SK-N-SH treated with all-trans-retinoic acid at 6 μM for 48 hours (cell line): ENCODE measurements at regions not wholly inside any gene's neighbourhood (a gene's known extent, or its start where the extent isn't known, plus 50 kb on each side); places are given as distances from the start of the nearest gene placed in this dataset.
"Not testable (repeated sequence)": the region's sequence is repeated elsewhere in the genome, so short reads cannot be mapped to it uniquely, and the experiment has no call there.

Source experiments
- ATAC-seq: fragments of 200-7000 bp; cut with Tn5 transposase; 3 replicates; pipeline ENCODE4 v1.9.1; 2020; ENCODE audit warnings: mild to moderate bottlenecking, moderate library complexity
- ARNTL ChIP-seq: fragments of 450-650 bp; formaldehyde crosslinking; IDR thresholded peaks from 2 replicates; pipeline ENCODE4 v1.5.0; 2020; ENCODE audit warnings: low read depth, mild to moderate bottlenecking, moderate library complexity, borderline replicate concordance
- BACH2 ChIP-seq: fragments of 250-450 bp; sonication (Bioruptor Pico); IDR thresholded peaks from 2 replicates; pipeline ENCODE4 v1.9.0; 2021; ENCODE audit warnings: mild to moderate bottlenecking, borderline replicate concordance
- ESRRG ChIP-seq: fragments of 250-450 bp; sonication (Bioruptor Pico); IDR thresholded peaks from 2 replicates; pipeline ENCODE4 v1.6.1; 2021; ENCODE audit warnings: mild to moderate bottlenecking
- GLIS3 ChIP-seq: fragments of 250-450 bp; sonication (Bioruptor Pico); IDR thresholded peaks from 2 replicates; pipeline ENCODE4 v1.5.0; 2020; ENCODE audit warnings: mild to moderate bottlenecking, moderate library complexity
- ISL1 ChIP-seq: fragments of 250-450 bp; sonication (Bioruptor Pico); IDR thresholded peaks from 2 replicates; pipeline ENCODE4 v2.1.2; 2022; ENCODE audit warnings: mild to moderate bottlenecking, moderate library complexity
- OSR1 ChIP-seq: fragments of 250-450 bp; sonication (Bioruptor Pico); IDR thresholded peaks from 2 replicates; pipeline ENCODE4 v1.8.0; 2022; ENCODE audit warnings: moderate library complexity, mild to moderate bottlenecking, inconsistent platforms
- RARB ChIP-seq: fragments of 250-450 bp; sonication (Bioruptor Pico); IDR thresholded peaks from 2 replicates; pipeline ENCODE4 v1.8.0; 2021; ENCODE audit warnings: mild to moderate bottlenecking, moderate library complexity
- SNAI2 ChIP-seq: fragments of 250-450 bp; sonication (Bioruptor Pico); IDR thresholded peaks from 2 replicates; pipeline ENCODE4 v1.5.0; 2020; ENCODE audit warnings: mild to moderate bottlenecking, moderate library complexity
- TCF4 ChIP-seq: fragments of 250-450 bp; sonication (Bioruptor Pico); IDR thresholded peaks from 2 replicates; pipeline ENCODE4 v1.8.0; 2021; ENCODE audit warnings: mild to moderate bottlenecking, moderate library complexity, borderline replicate concordance
- TOX ChIP-seq: fragments of 250-450 bp; sonication (Bioruptor Pico); IDR thresholded peaks from 2 replicates; pipeline ENCODE4 v1.8.0; 2021; ENCODE audit warnings: mild to moderate bottlenecking, moderate library complexity, borderline replicate concordance
- ZC3H10 ChIP-seq: fragments of 250-450 bp; sonication (Bioruptor Pico); IDR thresholded peaks from 2 replicates; pipeline ENCODE4 v1.5.1; 2021; ENCODE audit warnings: mild to moderate bottlenecking, moderate library complexity
- ZFP3 ChIP-seq: fragments of 250-450 bp; sonication (Bioruptor Pico); IDR thresholded peaks from 2 replicates; pipeline ENCODE4 v1.5.0; 2020; ENCODE audit warnings: mild to moderate bottlenecking, moderate library complexity
- ZFP30 ChIP-seq: fragments of 450-650 bp; formaldehyde crosslinking; IDR thresholded peaks from 2 replicates; pipeline ENCODE4 v1.5.0; 2022; ENCODE audit warnings: mild to moderate bottlenecking, moderate library complexity
- ZNF565 ChIP-seq: fragments of 450-650 bp; formaldehyde crosslinking; conservative IDR thresholded peaks from 2 replicates; pipeline ENCODE4 v1.5.0; 2020; ENCODE audit warnings: low read depth, mild to moderate bottlenecking, moderate library complexity
- ZNF70 ChIP-seq: fragments of 450-650 bp; formaldehyde crosslinking; IDR thresholded peaks from 2 replicates; pipeline ENCODE4 v1.5.0; 2020; ENCODE audit warnings: mild to moderate bottlenecking, moderate library complexity
- ZNF8 ChIP-seq: fragments of 450-650 bp; formaldehyde crosslinking; IDR thresholded peaks from 2 replicates; pipeline ENCODE4 v1.5.0; 2020; ENCODE audit warnings: mild to moderate bottlenecking, moderate library complexity
- TF ChIP-seq, protein P1 (sequence below): fragments of 250-450 bp; sonication (Bioruptor Pico); IDR thresholded peaks from 2 replicates; pipeline ENCODE4 v1.5.0; 2020; ENCODE audit warnings: mild to moderate bottlenecking, moderate library complexity
- TF ChIP-seq, protein P2 (sequence below): fragments of 250-450 bp; sonication (Bioruptor Pico); IDR thresholded peaks from 2 replicates; pipeline ENCODE4 v1.5.1; 2021; ENCODE audit warnings: mild to moderate bottlenecking, moderate library complexity
- TF ChIP-seq, protein P3 (sequence below): fragments of 250-450 bp; sonication (Bioruptor Pico); IDR thresholded peaks from 2 replicates; pipeline ENCODE4 v1.8.0; 2020; ENCODE audit warnings: mild to moderate bottlenecking, moderate library complexity, borderline replicate concordance
- TF ChIP-seq, protein P4 (sequence below): fragments of 250-450 bp; sonication (Bioruptor Pico); IDR thresholded peaks from 2 replicates; pipeline ENCODE4 v1.8.0; 2021; ENCODE audit warnings: low read depth, mild to moderate bottlenecking, moderate library complexity, borderline replicate concordance
- TF ChIP-seq, protein P5 (sequence below): fragments of 250-450 bp; sonication (Bioruptor Pico); IDR thresholded peaks from 2 replicates; pipeline ENCODE4 v1.5.1; 2020; ENCODE audit warnings: low read depth, mild to moderate bottlenecking, moderate library complexity

DNA sequence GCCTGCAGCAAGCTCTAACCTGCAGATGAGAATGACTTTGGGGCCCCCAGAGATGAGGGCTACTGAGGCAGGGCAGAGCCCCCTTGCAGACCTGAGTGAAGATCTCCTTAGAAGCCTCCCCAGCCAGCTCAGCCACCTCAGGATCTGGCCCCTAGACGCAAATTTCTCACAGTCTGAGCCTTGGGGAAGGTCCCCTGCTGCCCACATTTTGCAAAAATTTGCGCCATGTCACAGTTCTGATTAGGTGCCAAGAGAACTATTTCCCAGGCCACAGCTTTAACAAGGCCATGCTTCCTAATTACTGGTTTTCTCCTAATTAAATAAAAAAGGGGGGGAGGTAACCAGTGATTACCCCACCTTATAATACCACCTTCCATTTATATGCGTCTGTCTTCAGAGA is 81.0 kb upstream of the HES1 start:
- ATAC-seq: no peak
- TF ChIP-seq TOX (no peak), ZNF565 (CRISPR knock-in tag) (no peak), ZFP30 (CRISPR knock-in tag) (no peak), TCF4 (CRISPR knock-in tag) (no peak), ISL1 (CRISPR knock-in tag) (no peak), ZNF8 (CRISPR knock-in tag) (no peak), GLIS3 (CRISPR knock-in tag) (no peak), ESRRG (CRISPR knock-in tag) (no peak)

DNA sequence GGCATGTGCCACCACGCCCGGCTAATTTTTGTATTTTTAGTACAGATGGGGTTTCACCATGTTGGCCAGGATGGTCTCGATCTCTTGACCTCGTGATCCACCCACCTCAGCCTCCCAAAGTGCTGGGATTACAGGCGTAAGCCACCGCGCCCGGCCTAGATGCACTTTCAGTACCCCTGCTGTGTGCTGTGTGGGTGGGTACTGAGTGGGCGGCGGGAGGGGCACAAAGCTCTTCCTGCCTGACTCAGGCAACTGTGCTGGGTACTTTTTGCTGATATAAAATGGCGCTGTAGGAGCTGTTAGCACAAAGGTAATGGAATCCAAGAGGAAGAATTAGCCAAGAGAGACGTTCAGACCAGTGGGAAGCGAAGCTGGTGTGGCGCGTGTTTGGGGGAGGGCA is 79.6 kb upstream of the HES1 start:
- ATAC-seq: not testable (repeated sequence)

DNA sequence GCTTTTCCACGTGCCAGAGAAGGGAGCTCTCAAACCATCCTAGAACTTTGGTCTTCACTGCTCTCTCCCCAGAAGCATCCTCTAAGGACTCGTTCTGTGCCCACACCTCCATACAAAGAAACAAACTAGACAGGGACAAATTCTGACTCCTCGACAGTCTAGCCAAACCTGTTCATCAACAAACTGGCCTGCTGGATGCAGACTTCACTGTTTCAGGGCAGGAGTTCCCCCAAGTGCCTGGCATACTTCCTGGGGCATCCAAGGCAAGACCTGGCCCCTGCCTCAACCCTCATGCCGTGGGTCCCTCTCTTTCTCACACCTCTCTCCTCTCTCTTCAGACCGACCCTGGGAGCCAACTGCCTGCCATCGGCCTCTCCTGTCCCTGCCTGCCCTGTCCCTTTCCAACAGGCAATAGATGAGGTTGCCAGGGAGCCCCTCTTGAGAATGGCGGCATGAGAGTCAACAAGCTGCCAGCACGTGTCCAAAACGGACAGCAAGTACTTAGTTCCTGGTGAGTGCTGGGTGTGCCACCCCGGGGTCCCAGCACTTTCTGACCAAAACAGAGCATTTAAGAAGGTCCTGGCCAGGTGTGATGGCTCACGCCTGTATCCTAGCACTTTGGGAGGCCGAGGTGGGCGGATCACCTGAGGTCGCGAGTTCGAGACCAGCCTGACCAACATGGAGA is 79.1 kb upstream of the HES1 start:
- no peak for ATAC-seq
- no peak for TF ChIP-seq ISL1 (CRISPR knock-in tag)
- no peak for TF ChIP-seq ZFP30 (CRISPR knock-in tag)
- TF ChIP-seq ZNF8 (CRISPR knock-in tag): no peak
- TF ChIP-seq, protein P1, sequence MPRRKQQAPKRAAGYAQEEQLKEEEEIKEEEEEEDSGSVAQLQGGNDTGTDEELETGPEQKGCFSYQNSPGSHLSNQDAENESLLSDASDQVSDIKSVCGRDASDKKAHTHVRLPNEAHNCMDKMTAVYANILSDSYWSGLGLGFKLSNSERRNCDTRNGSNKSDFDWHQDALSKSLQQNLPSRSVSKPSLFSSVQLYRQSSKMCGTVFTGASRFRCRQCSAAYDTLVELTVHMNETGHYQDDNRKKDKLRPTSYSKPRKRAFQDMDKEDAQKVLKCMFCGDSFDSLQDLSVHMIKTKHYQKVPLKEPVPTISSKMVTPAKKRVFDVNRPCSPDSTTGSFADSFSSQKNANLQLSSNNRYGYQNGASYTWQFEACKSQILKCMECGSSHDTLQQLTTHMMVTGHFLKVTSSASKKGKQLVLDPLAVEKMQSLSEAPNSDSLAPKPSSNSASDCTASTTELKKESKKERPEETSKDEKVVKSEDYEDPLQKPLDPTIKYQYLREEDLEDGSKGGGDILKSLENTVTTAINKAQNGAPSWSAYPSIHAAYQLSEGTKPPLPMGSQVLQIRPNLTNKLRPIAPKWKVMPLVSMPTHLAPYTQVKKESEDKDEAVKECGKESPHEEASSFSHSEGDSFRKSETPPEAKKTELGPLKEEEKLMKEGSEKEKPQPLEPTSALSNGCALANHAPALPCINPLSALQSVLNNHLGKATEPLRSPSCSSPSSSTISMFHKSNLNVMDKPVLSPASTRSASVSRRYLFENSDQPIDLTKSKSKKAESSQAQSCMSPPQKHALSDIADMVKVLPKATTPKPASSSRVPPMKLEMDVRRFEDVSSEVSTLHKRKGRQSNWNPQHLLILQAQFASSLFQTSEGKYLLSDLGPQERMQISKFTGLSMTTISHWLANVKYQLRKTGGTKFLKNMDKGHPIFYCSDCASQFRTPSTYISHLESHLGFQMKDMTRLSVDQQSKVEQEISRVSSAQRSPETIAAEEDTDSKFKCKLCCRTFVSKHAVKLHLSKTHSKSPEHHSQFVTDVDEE (CRISPR knock-in tag): no peak
- TF ChIP-seq ESRRG (CRISPR knock-in tag): no peak
- TF ChIP-seq TCF4 (CRISPR knock-in tag): no peak
- TF ChIP-seq ZFP3 (CRISPR knock-in tag): no peak
- TF ChIP-seq, protein P2, sequence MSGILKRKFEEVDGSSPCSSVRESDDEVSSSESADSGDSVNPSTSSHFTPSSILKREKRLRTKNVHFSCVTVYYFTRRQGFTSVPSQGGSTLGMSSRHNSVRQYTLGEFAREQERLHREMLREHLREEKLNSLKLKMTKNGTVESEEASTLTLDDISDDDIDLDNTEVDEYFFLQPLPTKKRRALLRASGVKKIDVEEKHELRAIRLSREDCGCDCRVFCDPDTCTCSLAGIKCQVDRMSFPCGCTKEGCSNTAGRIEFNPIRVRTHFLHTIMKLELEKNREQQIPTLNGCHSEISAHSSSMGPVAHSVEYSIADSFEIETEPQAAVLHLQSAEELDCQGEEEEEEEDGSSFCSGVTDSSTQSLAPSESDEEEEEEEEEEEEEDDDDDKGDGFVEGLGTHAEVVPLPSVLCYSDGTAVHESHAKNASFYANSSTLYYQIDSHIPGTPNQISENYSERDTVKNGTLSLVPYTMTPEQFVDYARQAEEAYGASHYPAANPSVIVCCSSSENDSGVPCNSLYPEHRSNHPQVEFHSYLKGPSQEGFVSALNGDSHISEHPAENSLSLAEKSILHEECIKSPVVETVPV (CRISPR knock-in tag): no peak
- TF ChIP-seq SNAI2 (CRISPR knock-in tag): no peak
- TF ChIP-seq ARNTL (CRISPR knock-in tag): no peak
- no peak for TF ChIP-seq BACH2
- TF ChIP-seq ZNF70 (CRISPR knock-in tag): no peak
- TF ChIP-seq, protein P3, sequence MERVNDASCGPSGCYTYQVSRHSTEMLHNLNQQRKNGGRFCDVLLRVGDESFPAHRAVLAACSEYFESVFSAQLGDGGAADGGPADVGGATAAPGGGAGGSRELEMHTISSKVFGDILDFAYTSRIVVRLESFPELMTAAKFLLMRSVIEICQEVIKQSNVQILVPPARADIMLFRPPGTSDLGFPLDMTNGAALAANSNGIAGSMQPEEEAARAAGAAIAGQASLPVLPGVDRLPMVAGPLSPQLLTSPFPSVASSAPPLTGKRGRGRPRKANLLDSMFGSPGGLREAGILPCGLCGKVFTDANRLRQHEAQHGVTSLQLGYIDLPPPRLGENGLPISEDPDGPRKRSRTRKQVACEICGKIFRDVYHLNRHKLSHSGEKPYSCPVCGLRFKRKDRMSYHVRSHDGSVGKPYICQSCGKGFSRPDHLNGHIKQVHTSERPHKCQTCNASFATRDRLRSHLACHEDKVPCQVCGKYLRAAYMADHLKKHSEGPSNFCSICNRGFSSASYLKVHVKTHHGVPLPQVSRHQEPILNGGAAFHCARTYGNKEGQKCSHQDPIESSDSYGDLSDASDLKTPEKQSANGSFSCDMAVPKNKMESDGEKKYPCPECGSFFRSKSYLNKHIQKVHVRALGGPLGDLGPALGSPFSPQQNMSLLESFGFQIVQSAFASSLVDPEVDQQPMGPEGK (CRISPR knock-in tag): no peak
- TF ChIP-seq ZNF565 (CRISPR knock-in tag): no peak
- no peak for TF ChIP-seq RARB (CRISPR knock-in tag)
- TF ChIP-seq, protein P4, sequence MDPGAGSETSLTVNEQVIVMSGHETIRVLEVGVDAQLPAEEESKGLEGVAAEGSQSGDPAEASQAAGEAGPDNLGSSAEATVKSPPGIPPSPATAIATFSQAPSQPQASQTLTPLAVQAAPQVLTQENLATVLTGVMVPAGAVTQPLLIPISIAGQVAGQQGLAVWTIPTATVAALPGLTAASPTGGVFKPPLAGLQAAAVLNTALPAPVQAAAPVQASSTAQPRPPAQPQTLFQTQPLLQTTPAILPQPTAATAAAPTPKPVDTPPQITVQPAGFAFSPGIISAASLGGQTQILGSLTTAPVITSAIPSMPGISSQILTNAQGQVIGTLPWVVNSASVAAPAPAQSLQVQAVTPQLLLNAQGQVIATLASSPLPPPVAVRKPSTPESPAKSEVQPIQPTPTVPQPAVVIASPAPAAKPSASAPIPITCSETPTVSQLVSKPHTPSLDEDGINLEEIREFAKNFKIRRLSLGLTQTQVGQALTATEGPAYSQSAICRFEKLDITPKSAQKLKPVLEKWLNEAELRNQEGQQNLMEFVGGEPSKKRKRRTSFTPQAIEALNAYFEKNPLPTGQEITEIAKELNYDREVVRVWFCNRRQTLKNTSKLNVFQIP (CRISPR knock-in tag): no peak
- no peak for TF ChIP-seq OSR1
- TF ChIP-seq, protein P5, sequence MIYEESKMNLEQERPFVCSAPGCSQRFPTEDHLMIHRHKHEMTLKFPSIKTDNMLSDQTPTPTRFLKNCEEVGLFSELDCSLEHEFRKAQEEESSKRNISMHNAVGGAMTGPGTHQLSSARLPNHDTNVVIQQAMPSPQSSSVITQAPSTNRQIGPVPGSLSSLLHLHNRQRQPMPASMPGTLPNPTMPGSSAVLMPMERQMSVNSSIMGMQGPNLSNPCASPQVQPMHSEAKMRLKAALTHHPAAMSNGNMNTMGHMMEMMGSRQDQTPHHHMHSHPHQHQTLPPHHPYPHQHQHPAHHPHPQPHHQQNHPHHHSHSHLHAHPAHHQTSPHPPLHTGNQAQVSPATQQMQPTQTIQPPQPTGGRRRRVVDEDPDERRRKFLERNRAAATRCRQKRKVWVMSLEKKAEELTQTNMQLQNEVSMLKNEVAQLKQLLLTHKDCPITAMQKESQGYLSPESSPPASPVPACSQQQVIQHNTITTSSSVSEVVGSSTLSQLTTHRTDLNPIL (CRISPR knock-in tag): no peak
- TF ChIP-seq ZC3H10 (CRISPR knock-in tag): no peak
- TF ChIP-seq TOX: no peak
